ENCODE measurements at regions not wholly inside any gene's neighbourhood (a gene's known extent, or its start where the extent isn't known, plus 50 kb on each side); places are given as distances from the start of the nearest gene placed in this dataset.
"Not testable (repeated sequence)": the region's sequence is repeated elsewhere in the genome, so short reads cannot be mapped to it uniquely, and the experiment has no call there.

GRCh38 chr18:55953326-55953725 is 365.3 kb upstream of the TCF4 start:
- H3K4me3 Mint-ChIP-seq = no peak overlapping the region
- H3K9me3 Mint-ChIP-seq = peaks cover 9% of the 10 kb centered on the region
- TF ChIP-seq CTCF (IDR thresholded peaks at IDR 0.05; ENCODE audit: unreplicated experiment in 3 of 3) = no peak
- no peaks in the 10 kb centered on the region for H3K4me1 Mint-ChIP-seq
- H3K27me3 Mint-ChIP-seq (ENCODE audit: low read depth) = no peaks in the 10 kb centered on the region
- no peak overlapping the region for H3K27ac Mint-ChIP-seq
- H3K36me3 Mint-ChIP-seq (ENCODE audit: low read depth) = no peaks in the 10 kb centered on the region

- H3K27me3 Mint-ChIP-seq (ENCODE audit: low read depth); H3K9me3 Mint-ChIP-seq; H3K4me1 Mint-ChIP-seq; H3K36me3 Mint-ChIP-seq (ENCODE audit: low read depth); H3K4me3 Mint-ChIP-seq; H3K27ac Mint-ChIP-seq: not testable (repeated sequence)
Observed at GRCh38 chr18:55951738-55952137, 363.7 kb upstream of the TCF4 start.

GRCh38 chr18:55950379-55951166 is 362.6 kb upstream of the TCF4 start:
- H3K36me3 Mint-ChIP-seq (ENCODE audit: low read depth) = no peaks in the 10 kb centered on the region
- peaks cover 9% of the 10 kb centered on the region for H3K9me3 Mint-ChIP-seq
- H3K27me3 Mint-ChIP-seq (ENCODE audit: low read depth) = no peaks in the 10 kb centered on the region
- no peak overlapping the region for H3K27ac Mint-ChIP-seq
- TF ChIP-seq CTCF (IDR thresholded peaks at IDR 0.05; ENCODE audit: unreplicated experiment in 3 of 3) = no peak
- no peak overlapping the region for H3K4me3 Mint-ChIP-seq
- no peaks in the 10 kb centered on the region for H3K4me1 Mint-ChIP-seq

- peaks cover 13% of the 10 kb centered on the region for H3K9me3 Mint-ChIP-seq
- H3K4me3 Mint-ChIP-seq = no peak overlapping the region
- no peaks in the 10 kb centered on the region for H3K4me1 Mint-ChIP-seq
- no peaks in the 10 kb centered on the region for H3K27me3 Mint-ChIP-seq (ENCODE audit: low read depth)
- no peak overlapping the region for H3K27ac Mint-ChIP-seq
- peaks cover 4% of the 10 kb centered on the region for H3K36me3 Mint-ChIP-seq (ENCODE audit: low read depth)
- no peak for TF ChIP-seq CTCF (IDR thresholded peaks at IDR 0.05; ENCODE audit: unreplicated experiment in 3 of 3)
Observed at GRCh38 chr18:55934821-55935220, 346.8 kb upstream of the TCF4 start.

- no peaks in the 10 kb centered on the region for H3K4me1 Mint-ChIP-seq
- no peak overlapping the region for H3K27ac Mint-ChIP-seq
- TF ChIP-seq CTCF (IDR thresholded peaks at IDR 0.05; ENCODE audit: unreplicated experiment in 3 of 3) = no peak
- peaks cover 11% of the 10 kb centered on the region for H3K9me3 Mint-ChIP-seq
- peaks cover 4% of the 10 kb centered on the region for H3K36me3 Mint-ChIP-seq (ENCODE audit: low read depth)
- H3K27me3 Mint-ChIP-seq (ENCODE audit: low read depth) = no peaks in the 10 kb centered on the region
- no peak overlapping the region for H3K4me3 Mint-ChIP-seq
Observed at GRCh38 chr18:55932675-55933074, 344.7 kb upstream of the TCF4 start.

- Mint-ChIP-seq H3K36me3 (ENCODE audit: low read depth) (no peaks in the 10 kb centered on the region), H3K4me1 (no peaks in the 10 kb centered on the region), H3K27ac (no peak overlapping the region), H3K9me3 (peaks cover 5% of the 10 kb centered on the region), H3K4me3 (no peak overlapping the region), H3K27me3 (ENCODE audit: low read depth) (no peaks in the 10 kb centered on the region)
- TF ChIP-seq CTCF (IDR thresholded peaks at IDR 0.05; ENCODE audit: unreplicated experiment in 3 of 3) = no peak
Observed at GRCh38 chr18:55927831-55928230, 339.8 kb upstream of the TCF4 start.

Data from nephron (organoid).